22Rv1 (cell line): ENCODE measurements at regions not wholly inside any gene's neighbourhood (a gene's known extent, or its start where the extent isn't known, plus 50 kb on each side); places are given as distances from the start of the nearest gene placed in this dataset.

Experiments
- H3K27ac ChIP-seq: fragments of 450-650 bp; 2 replicates; pipeline ENCODE4 v1.5.1; 2017
- CTCF ChIP-seq: fragments of 450-650 bp; IDR thresholded peaks from 2 replicates; pipeline ENCODE4 v1.5.1; 2017; ENCODE audit warnings: mild to moderate bottlenecking
- ZFX ChIP-seq: fragments of 450-650 bp; IDR thresholded peaks from 2 replicates; pipeline ENCODE4 v1.6.1; 2017; ENCODE audit warnings: antibody characterized with exemption, borderline replicate concordance

GRCh38 chr5:98072921-98073320, 700.5 kb upstream of the RGMB start:
- no peak overlapping the region for H3K27ac ChIP-seq
- TF ChIP-seq CTCF (no peak), ZFX (no peak)

GRCh38 chr5:98076501-98076900, 697.0 kb upstream of the RGMB start:
- TF ChIP-seq ZFX, result no peak
- no peak for TF ChIP-seq CTCF
- H3K27ac ChIP-seq, result no peak overlapping the region

GRCh38 chr5:98085593-98085992, 687.9 kb upstream of the RGMB start:
- H3K27ac ChIP-seq, result no peak overlapping the region
- TF ChIP-seq CTCF, result no peak
- no peak for TF ChIP-seq ZFX

GRCh38 chr5:98095072-98095471, 678.4 kb upstream of the RGMB start:
- TF ChIP-seq ZFX (no peak), CTCF (no peak)
- H3K27ac ChIP-seq, result no peak overlapping the region

GRCh38 chr5:98096155-98096554, 677.3 kb upstream of the RGMB start:
- H3K27ac ChIP-seq, result no peak overlapping the region
- TF ChIP-seq ZFX (no peak), CTCF (no peak)

- TF ChIP-seq CTCF (no peak), ZFX (no peak)
These were observed 673.9 kb upstream of the RGMB start for GRCh38 chr5:98099448-98100105.

GRCh38 chr5:98101131-98101530, 672.3 kb upstream of the RGMB start:
- no peak overlapping the region for H3K27ac ChIP-seq
- TF ChIP-seq ZFX, result no peak
- TF ChIP-seq CTCF, result no peak

More at GRCh38 chr5:98099448-98100105, 673.9 kb upstream of the RGMB start:
- no peak overlapping the region for H3K27ac ChIP-seq
